ENCODE measurements at regions not wholly inside any gene's neighbourhood (a gene's known extent, or its start where the extent isn't known, plus 50 kb on each side); places are given as distances from the start of the nearest gene placed in this dataset.

DNA sequence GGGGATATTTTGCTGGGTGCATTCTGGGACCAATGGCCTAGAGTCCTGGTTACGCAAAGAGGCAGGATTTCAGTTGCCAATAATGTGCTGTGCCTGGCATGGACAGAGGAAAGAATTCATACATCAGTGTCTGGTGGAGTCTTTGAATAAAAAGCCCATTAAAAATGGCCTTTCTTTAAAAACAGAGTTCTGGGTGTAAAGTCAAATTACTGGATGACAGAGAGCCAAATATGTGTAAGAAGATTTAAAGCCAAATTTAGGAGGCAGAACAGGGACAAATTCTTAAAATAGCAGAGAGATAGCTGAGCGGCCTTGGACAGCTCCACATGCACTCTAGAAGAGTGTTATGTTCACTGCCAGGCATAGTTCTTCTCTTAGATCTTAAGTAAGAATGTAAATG lies 60.8 kb upstream of the MEOX2 start:
- Mint-ChIP-seq H3K27me3 (ENCODE audit: insufficient read depth) (no peaks in the 10 kb centered on the region), H3K36me3 (ENCODE audit: low read depth) (no peaks in the 10 kb centered on the region), H3K4me1 (ENCODE audit: low read depth) (no peaks in the 10 kb centered on the region), H3K4me3 (no peak overlapping the region), H3K9me3 (no peaks in the 10 kb centered on the region), H3K27ac (no peak overlapping the region)
- intact Hi-C loops (cut with micrococcal nuclease), result no loop called here
- DNase-seq (ENCODE audit: low spot score), result no peak

- Mint-ChIP-seq H3K27ac (no peak overlapping the region), H3K9me3 (no peaks in the 10 kb centered on the region), H3K36me3 (ENCODE audit: low read depth) (no peaks in the 10 kb centered on the region), H3K27me3 (ENCODE audit: insufficient read depth) (no peaks in the 10 kb centered on the region), H3K4me3 (no peak overlapping the region), H3K4me1 (ENCODE audit: low read depth) (no peaks in the 10 kb centered on the region)
- no peak for DNase-seq (ENCODE audit: low spot score)
- intact Hi-C loops (cut with micrococcal nuclease), result no loop called here
Measured at GRCh38 chr7:15743926-15744480, 57.5 kb upstream of the MEOX2 start.

GRCh38 chr7:15737601-15738000 lies 51.1 kb upstream of the MEOX2 start:
- no peaks in the 10 kb centered on the region for H3K27me3 Mint-ChIP-seq (ENCODE audit: insufficient read depth)
- H3K4me3 Mint-ChIP-seq, result no peak overlapping the region
- no peaks in the 10 kb centered on the region for H3K9me3 Mint-ChIP-seq
- no peak overlapping the region for H3K27ac Mint-ChIP-seq
- intact Hi-C loops (cut with micrococcal nuclease), result no loop called here
- no peaks in the 10 kb centered on the region for H3K36me3 Mint-ChIP-seq (ENCODE audit: low read depth)
- DNase-seq (ENCODE audit: low spot score), result no peak
- H3K4me1 Mint-ChIP-seq (ENCODE audit: low read depth), result no peaks in the 10 kb centered on the region
